NAMALWA (cell line): ENCODE measurements at regions not wholly inside any gene's neighbourhood (a gene's known extent, or its start where the extent isn't known, plus 50 kb on each side); places are given as distances from the start of the nearest gene placed in this dataset.
A peak's percentile ranks its signal among the peaks of the same experiment; 100 is the strongest.

ENCODE experiments used
- DNase-seq: peaks from one replicate; pipeline ENCODE4 v3.0.0-alpha.2; 2015; ENCODE audit warnings: low spot score

DNA sequence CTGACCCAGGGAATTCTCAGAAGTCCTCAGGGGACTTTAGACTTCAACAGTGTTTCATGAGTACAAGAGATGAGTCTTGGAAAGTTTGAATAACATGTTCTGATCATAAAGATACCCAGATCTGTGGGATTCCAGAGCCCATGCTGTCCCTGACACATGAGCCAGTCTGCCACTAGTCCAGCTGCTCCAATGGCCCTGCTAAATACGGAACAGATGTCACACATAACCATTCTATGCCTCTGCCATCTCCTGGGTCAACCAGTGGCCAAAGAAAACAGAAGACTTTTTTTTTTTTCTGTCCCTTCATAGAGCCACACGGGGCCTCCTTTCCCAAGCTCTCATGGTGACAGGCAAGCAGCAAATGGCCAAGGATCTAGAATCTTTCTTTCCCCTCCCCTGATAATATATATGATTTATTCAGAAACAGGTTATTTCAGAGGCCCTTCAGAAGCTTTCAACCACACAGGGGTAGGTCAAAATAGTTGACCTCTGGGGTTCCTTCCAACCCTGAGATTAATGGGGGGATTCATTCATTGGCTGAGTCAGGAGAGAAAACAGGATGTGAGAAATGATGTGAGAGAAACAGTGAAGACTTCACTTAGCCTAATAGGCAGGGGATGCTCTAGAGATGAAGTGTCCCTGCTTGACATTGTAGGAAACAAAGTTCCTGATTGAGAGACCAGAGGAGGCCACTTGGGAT is 367.7 kb downstream of the CDK5RAP2 start:
- DNase-seq = no peak

DNA sequence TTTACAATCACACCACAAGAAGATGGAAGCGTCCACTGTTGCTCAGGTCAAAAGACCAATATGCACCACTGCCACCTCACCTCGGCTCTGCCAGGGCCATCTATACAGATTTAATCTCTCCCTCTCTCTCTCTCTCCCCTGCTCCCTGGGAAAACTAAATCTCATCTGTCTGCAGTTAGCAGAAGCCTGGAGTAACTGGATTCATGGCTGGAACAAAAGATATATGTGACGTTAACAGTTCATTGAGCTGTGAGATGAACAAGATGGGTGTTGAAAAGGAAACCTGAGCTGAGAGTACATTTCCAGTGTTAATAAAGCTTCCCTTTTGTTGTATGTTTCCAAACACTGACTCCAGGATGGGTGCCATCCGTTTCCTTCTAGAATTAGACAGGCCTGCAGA is 369.7 kb downstream of the CDK5RAP2 start:
- no peak for DNase-seq

DNA sequence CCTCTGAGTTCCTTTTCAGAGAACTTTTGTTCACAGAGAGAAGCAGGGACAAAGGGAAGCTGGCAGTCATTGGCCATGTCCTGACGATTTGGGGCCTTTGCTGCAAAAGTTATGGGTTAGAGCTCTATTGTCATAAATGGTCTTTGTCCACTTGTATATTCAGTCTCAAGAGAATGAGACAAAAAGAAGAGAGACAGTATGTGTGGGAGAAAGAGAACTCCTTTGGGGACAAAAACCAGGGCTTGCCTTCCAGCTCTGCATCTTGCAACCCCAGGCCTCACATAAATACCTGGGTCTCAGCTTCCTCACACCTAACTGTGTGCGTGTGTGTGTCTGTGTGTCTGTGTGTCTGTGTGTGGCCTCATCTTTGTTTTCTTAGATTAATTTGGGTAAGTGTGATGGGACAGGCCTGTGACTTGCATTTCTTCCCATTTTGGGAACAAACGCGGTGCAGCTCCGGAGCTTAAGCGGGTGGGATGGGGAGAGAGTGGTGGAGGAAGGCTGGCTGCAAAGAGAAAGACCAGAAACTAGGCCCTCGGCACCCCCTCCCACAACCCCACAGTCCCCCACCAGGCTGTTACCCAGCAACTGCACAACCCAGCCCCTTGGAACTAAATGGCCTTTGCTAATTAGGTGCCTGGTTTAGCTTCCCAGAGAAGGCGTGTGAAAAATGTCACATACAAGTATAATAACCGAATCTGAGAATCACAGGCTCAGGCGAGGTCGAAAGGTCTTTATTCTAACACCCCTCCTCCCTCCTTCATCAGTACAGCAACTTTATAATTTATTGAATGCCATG is 376.9 kb downstream of the CDK5RAP2 start:
- no peak for DNase-seq

DNA sequence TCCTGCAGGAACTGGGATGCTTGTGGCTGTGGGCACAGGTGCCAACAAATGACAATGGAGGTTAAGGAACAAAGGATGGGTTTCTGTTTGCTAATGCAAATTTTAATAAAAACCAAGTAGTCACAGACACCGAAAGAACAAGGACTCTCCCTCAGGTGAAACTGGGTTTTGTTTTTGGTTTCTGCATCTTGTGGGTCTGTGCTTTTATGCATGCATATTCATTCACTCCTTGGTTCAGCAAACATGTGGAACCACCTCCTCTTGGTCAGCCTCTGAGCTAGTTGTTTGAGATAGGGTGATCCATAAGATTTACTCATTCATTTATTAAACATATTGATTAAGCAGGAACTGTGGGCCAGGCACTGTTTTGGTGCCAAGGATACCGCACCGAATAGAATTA is 381.9 kb downstream of the CDK5RAP2 start:
- DNase-seq = no peak

DNA sequence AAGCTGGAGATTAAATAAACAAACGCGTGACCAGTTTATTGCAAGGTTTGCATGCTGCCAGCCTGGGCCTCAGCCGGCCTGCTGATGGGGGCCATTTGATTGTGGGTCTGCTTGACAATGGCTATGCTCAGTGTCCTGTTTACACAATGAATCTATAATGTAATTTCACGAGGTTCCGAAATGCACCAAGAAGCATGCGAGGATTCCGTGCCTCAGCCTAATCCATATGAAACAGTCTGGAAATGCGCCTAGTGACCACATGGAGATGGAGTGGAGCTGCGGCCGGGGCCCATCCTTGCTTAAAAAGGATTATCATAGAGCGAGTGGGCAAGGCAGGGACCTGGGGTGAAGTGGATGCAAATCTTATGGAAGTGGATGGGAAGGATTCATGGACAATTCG is 382.4 kb downstream of the CDK5RAP2 start:
- no peak for DNase-seq

DNA sequence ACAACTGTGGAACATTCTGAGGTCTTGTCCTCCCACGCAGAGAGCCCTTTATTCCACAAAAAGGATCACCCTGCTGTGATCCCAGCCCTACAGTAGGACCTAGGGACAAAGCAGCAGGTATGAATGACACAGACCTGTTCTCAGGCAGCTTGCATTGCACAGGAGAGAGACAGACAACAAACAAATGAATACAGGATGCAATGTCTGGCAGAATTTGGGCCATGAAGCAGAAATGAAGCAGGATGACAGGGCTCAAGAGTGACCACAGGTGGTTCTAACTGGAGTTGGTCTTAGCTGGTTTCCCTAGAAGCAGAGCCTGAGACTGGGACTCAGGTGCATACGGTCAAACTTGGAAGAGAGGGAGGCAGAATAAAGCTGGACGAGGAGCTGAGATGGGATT is 388.8 kb downstream of the CDK5RAP2 start:
- no peak for DNase-seq

DNA sequence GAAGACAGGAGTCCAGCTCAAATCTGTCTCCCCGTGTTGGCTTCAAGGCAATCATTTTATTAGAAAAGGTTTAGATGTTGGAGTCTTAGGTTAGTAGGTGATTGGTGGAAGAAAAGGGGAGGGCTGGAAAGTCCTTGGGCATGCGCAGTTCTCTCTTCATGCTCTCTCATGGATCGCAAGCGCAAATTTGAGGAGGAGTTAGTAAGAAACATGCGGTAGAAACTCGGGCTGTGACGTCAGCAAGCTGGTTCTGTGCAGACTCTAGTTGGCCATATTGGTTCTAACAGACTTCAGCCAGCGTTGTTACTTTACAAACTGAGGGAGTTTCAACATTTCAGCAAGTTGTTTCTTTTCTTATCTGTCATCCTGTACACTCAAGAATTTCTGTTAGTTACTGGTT is 392.2 kb downstream of the CDK5RAP2 start:
- no peak for DNase-seq

DNA sequence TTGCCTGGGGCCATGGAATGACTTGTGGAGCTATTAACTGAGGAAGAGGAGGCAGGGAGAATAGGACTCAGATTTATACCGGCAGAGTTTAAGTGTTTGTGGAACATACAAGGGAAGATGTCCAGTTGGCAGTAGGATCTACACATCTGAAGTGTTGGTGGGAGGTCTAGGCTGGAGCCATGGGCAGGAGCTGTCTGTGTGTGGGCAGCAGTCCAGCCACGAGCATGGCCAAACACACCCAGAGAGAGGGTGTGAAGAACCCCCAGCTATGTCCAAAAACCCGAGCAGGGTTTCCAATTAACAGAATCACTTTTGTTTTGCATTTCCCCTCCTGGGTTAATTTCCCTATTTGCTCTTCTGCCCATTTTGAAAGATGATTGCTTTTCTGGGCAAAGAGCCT is 393.7 kb downstream of the CDK5RAP2 start:
- DNase-seq = no peak

DNA sequence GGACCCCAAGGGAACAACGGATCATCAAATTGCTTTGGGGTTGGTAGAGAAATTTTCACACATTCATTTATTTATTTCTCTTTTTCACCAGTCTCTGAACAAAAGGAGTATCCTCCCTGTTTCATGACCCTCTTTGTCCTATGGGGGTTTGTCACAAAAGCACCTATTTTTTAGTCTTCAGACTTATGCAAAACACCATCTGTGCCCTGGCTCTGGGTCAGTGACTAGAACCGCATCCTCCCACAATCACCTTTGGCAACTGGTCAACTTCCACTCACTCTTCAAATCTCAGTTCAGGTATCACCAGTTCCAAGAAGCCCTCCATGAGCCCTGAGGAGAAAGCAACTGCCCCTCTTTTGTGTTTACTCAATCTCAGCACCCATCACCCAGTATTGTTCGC is 395.7 kb downstream of the CDK5RAP2 start:
- DNase-seq = no peak

DNA sequence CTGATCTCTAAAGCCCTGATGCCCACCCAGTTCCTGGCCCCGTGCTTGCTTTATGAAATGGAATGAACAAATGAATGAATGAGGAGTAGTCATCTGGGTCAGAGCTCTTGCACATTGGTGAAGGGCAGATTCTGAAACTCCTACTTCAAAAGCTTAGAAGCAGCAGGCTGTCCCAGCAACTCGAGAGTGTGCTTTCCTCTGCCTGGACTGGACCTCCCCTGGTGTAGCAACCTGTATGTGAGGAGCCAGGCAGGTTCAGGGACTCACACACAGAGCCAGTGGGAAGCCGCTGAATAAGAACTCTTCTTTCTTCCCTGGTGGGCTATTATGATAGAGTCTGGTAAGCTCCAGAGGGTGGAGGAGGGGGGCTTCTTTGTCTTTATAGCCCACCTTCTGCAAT is 396.4 kb downstream of the CDK5RAP2 start:
- DNase-seq = no peak

DNA sequence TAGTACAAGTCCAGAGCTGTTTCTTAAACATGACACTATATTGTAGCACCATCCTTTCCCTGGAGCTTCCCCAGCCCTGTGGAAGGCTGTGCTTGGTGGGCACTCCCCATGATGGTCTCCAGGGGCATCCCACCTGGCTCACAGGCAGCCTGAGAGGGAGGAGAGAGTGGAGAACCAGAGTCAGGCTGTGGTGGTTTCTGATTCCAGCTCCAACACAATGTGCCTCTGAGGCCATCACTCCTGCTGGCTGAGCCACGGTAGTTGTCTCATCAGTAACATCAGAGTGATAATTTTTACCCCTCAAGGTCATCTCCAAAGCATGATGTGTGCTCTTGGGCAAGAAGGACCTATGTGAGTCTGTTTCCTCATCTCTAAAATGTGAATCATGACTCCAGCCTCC is 398.0 kb downstream of the CDK5RAP2 start:
- DNase-seq = no peak

DNA sequence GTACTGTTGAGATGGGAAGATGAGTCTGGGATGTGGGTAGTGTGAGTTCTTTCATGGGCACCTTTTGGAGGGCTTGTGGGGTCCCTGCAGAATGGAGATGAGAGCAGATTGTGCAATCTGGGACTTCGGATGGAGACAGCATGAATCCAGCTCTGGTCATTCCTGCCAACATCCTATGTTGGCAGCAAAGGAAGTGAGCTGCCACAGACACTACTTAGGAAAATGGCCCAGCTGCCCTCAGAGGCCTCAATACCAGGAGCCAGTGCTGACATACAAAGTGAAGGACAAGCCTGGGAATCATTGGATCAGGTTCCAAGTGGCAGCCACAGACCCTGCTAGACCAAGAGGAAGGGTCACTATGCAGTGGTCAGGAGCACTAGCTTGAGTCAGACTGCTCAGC is 402.8 kb downstream of the CDK5RAP2 start:
- no peak for DNase-seq

DNA sequence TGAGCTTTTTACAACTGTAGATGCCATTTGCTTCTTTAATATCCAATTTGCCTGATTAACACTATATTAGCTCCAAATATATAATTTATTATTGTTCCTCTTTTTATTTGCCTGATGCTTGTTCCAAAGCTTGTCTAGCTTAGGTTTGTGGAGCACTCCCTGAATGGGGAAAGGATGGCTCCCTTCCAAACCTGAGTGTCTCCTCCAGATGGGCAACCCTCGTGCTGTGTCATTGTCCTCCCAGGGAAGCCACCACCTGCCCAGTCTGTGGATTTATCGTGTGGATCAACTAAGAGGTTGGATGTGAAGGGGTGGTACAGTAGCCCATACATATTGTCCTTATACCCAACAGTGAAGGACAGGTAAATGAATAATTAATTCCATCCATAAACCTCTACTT is 404.9 kb downstream of the CDK5RAP2 start:
- DNase-seq = no peak

DNA sequence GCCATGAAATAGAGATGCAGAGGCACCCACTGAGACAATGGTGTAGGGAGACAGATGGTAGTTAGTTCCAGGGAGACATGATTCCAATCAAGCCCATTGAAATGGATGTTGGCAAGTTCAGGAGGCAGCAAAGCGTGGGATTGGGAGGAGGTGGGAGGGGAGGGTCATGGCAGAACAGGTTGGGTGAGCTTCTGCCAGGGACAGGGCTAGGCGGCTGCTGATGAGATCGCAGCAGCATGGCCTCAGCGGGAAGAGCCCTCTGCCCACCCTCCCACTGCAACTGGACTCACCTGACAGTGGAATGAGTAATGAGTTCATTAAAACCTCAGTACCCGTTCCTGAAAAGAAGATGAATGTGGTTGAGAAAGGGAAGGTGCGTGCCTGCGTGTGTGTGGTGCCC is 418.2 kb downstream of the CDK5RAP2 start:
- DNase-seq = no peak

DNA sequence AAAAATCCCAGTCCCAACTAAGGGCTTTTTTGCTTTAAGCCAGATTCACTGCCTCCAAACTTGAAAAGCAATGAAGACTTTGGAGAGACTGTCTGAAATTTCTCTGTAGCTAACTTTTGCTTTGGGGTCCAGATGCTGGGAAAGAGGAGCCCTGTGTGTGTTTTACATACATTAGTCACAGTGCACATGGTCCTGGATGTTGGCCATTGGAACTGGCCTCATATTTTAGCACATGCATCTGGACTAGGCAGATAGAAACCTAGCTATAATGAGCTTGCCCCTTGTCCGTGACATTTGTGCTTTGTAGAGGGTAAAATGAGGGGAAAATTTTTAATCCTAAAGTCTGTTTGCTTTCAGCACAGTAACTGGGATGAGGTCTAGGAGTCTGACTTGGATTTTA is 421.7 kb downstream of the CDK5RAP2 start:
- no peak for DNase-seq

DNA sequence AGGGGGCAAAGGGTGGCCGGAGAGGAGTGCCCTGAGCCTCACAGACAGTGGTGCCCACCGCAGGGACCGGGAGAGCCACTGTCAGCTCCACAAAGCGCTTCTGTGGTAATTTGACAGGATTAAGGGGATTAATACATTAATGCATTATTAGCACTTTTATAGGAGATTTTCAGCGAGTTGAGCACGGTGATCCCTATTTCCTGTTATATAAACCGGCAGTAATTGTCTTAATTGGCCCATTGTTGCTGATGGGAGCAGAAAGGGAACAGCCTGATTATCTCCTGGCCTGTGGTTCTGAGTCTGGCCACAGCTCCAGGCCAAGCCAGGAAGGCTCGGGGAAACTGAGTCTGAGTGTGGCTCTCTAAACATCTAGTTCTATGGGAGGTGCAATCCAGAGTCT is 423.6 kb downstream of the CDK5RAP2 start:
- DNase-seq = no peak

DNA sequence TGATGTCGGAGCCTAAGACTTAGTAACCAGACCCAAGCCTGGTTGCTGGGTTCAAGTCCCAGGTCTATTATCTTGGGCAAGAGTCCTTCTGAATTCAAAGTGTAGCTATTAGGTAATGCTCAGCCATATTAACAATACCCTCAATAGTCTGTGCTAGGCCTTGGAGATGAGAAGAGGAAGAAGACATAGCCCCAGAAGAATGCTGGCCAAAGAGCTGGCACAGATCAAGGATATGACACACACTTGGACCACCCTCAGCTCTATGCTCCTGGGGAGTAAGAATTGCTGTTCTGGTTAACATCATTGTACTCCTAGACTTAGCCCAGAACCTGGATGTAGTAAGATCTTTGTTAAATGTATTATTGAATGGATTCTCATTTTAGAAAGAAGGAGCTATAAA is 426.7 kb downstream of the CDK5RAP2 start:
- DNase-seq = no peak

DNA sequence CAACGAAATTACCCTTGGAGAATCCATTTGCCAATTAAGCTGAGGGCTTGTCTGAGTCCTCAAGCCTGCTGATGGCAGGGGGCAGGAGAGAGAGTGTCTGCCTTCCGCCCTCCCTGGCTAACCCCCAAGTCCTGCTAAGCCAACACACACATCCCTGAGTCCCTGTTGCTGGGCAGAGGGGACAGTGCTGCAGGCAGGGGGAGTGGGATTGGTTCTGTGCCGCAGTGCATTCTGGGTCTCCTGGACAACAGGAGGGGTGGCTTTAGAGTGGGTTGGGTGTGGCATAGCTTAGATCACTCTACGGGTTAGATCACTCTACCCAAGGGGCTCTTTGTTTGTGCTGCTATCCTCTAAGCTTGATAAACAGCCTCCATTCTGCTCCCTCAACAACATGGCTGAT is 427.7 kb downstream of the CDK5RAP2 start:
- DNase-seq = no peak

DNA sequence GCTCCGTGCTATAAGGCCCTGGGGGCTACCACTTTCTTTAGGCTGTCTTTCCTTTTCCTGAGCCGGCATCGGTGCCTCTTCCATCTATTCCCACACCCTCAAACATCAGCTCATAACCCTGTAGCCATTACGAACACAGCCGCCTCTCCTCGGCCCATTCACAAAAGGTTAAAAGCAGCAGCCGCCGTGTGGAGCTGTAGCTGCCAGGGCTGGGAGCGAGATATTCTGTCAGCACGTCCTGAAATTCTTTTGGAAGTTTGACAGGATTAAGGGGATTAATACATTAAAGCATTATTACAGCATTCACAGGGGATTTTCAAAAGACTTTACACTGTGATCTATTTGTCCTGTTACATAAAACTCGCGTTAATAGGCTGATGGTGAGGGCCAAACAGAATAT is 428.2 kb downstream of the CDK5RAP2 start:
- no peak for DNase-seq

DNA sequence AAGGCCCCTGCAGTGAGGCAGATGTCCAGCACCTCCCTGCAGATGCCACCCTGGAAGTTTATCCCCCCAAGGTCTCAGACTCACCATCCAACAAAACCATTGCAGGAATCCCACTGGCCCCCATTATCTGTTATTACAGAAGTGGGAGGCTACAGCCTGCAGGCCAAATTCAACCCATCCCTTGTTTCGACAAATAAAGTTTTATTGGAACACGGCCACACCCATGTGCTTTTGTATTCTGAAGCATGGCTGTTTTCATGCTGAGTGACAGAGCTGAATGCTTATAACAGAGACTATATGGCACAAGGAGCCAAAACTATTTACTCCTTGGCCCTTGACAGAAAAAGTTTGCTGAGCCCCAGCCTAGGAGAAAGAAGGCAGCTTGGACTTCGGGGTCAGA is 428.8 kb downstream of the CDK5RAP2 start:
- DNase-seq = no peak

DNA sequence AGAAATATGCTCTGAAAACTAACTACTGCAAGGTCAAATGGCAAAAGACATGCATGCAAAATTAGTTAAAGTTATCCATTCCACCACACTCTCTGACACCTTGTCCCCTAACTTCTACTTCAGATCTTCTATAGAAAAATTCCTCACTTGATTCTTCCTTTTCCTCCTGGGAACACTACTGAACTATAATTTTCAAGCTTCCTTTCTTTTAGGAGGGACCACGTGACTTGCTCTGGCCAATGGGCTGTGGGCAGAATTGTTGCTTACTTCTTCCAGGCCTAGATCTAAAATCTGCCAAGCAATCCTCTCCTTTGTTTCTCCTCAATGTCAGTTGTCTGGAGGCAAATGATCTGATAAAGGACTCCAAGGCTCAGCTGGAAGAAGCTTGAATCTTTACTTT is 441.0 kb downstream of the CDK5RAP2 start:
- peak; percentile 9 for DNase-seq

DNA sequence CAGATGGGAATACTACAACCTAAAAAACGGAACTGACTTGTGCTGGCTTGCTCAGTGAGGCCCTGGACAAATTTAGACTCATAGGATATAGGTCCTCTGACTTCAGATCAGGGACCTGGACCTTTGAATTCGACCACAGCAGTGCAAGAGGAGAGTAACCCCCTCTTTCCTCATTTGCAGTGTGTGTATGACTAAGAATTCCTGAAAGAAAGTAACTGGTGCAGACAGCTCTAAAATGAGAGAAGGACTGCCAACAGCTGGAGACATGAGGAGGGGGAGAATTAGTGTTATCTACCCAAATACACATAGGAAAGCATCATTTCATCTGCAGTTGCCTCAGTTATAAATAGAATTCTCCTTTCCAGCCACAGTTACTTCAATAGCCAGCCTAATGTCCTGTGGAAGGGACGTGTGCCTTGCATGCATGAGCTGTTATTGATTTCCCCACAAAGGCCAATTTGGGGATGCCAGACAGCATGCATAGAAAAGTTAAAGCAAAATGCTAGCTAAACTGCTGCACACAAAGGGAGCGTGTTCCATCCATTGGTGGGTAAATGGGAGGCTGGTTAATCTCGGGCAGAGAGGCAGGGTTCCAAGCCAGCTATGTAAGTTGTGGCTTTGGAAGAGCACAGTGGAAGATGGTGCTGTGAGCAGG is 442.7 kb downstream of the CDK5RAP2 start:
- no peak for DNase-seq

DNA sequence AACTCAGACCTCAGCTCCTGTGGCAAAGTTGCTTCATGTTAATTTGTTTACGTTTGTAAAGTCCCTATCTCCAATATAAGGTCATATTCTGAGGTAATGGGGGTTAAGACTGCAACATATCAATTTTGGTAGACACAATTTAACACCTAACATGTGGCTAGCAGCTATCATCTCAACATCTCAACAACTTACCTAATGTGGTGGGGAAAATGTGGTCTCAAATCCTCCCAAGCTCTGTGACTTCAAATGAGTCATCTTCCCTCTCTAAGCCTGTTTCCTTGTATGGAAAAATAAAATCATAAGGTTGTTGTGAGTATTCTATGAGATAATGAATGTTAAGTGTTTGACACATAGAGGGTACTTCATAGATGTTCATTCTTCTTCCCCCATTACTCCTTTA is 443.3 kb downstream of the CDK5RAP2 start:
- DNase-seq = no peak
